ENCODE measurements at regions not wholly inside any gene's neighbourhood (a gene's known extent, or its start where the extent isn't known, plus 50 kb on each side); places are given as distances from the start of the nearest gene placed in this dataset.

DNA sequence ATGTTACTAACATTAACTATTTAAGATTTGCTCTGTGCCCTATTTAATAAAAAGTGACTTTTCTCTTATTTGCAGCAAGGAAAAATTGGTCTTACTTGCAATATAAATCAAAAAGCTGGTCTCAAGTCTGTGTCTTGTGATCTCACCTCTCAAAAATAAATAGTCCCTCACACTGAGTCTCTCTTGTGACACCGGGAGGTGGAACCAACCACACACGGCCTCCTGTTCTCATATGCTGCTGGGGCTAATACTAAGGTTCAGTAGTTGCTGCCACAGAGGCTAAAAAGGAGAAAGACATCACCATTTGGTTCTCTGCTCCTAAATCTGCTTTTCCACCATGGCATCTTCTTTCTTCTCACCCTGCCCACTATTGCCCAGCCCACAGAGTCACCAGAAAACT is 175.8 kb upstream of the FTMT start:
- Histone ChIP-seq H3K4me3 (ENCODE audit: low read depth in 1 of 2, low read length in 2 of 2) (no peak overlapping the region), H3K9me3 (ENCODE audit: control insufficient read depth in 1 of 2, low read length in 2 of 2) (peaks cover 0 to 3% of the 10 kb centered on the region in 2 donors), H3K4me1 (ENCODE audit: control insufficient read depth in 1 of 2, insufficient read depth in 2 of 2, low read length in 2 of 2) (no peaks in the 10 kb centered on the region), H3K27ac (ENCODE audit: low read length) (no peak overlapping the region), H3K36me3 (ENCODE audit: control insufficient read depth in 1 of 2, insufficient read depth in 2 of 2, low read length in 2 of 2) (no peaks in the 10 kb centered on the region), H3K27me3 (ENCODE audit: low read depth, low read length) (no peaks in the 10 kb centered on the region)

DNA sequence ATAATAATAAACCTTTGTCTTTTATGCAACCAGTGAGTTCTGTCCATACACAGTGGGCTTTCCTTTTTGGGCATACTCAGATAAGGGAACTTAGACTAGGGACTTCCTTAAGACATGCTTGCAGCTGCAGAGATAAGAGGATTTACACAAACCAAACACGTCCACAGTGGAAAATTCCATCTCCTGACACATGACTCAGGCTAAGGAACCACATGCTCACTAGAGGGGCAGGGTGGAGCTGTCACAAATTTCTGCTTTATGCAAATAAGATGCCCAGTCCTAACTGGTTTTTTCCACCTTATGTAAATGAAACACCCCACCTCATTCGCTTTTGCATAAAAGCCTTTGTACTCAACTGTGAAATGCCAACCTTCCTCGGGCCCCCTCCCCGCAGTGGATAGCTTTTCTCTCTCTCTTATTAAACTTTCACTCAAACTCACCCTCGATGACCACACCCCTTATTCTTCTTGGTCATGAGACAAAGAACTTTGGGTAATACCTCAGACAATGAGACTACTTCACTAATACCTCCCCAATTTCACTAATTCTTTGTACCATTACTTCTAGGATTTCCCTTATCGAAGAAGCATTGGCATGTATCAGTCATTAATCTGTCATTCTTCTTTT is 170.3 kb upstream of the FTMT start:
- no peak overlapping the region for H3K27ac ChIP-seq (ENCODE audit: low read length)
- peaks cover 0 to 8% of the 10 kb centered on the region in 2 donors for H3K9me3 ChIP-seq (ENCODE audit: control insufficient read depth in 1 of 2, low read length in 2 of 2)
- H3K4me1 ChIP-seq (ENCODE audit: control insufficient read depth in 1 of 2, insufficient read depth in 2 of 2, low read length in 2 of 2): no peaks in the 10 kb centered on the region
- no peaks in the 10 kb centered on the region for H3K36me3 ChIP-seq (ENCODE audit: control insufficient read depth in 1 of 2, insufficient read depth in 2 of 2, low read length in 2 of 2)
- no peak overlapping the region for H3K4me3 ChIP-seq (ENCODE audit: low read depth in 1 of 2, low read length in 2 of 2)
- no peaks in the 10 kb centered on the region for H3K27me3 ChIP-seq (ENCODE audit: low read depth, low read length)

GRCh38 chr5:121688126-121688525 is 163.6 kb upstream of the FTMT start:
- Histone ChIP-seq H3K4me1 (ENCODE audit: control insufficient read depth in 1 of 2, insufficient read depth in 2 of 2, low read length in 2 of 2) (no peaks in the 10 kb centered on the region), H3K4me3 (ENCODE audit: low read depth in 1 of 2, low read length in 2 of 2) (no peak overlapping the region), H3K36me3 (ENCODE audit: control insufficient read depth in 1 of 2, insufficient read depth in 2 of 2, low read length in 2 of 2) (no peaks in the 10 kb centered on the region), H3K27ac (ENCODE audit: low read length) (no peak overlapping the region), H3K27me3 (ENCODE audit: low read depth, low read length) (no peaks in the 10 kb centered on the region), H3K9me3 (ENCODE audit: control insufficient read depth in 1 of 2, low read length in 2 of 2) (no peaks in the 10 kb centered on the region)

GRCh38 chr5:121688781-121689180 is 162.9 kb upstream of the FTMT start:
- no peaks in the 10 kb centered on the region for H3K9me3 ChIP-seq (ENCODE audit: control insufficient read depth in 1 of 2, low read length in 2 of 2)
- H3K4me3 ChIP-seq (ENCODE audit: low read depth in 1 of 2, low read length in 2 of 2): no peak overlapping the region
- no peak overlapping the region for H3K27ac ChIP-seq (ENCODE audit: low read length)

GRCh38 chr5:121691478-121691877 is 160.2 kb upstream of the FTMT start:
- H3K27ac ChIP-seq (ENCODE audit: low read length): no peak overlapping the region
- H3K4me1 ChIP-seq (ENCODE audit: control insufficient read depth in 1 of 2, insufficient read depth in 2 of 2, low read length in 2 of 2): no peaks in the 10 kb centered on the region
- H3K9me3 ChIP-seq (ENCODE audit: control insufficient read depth in 1 of 2, low read length in 2 of 2): no peaks in the 10 kb centered on the region
- H3K36me3 ChIP-seq (ENCODE audit: control insufficient read depth in 1 of 2, insufficient read depth in 2 of 2, low read length in 2 of 2): no peaks in the 10 kb centered on the region
- H3K27me3 ChIP-seq (ENCODE audit: low read depth, low read length): no peaks in the 10 kb centered on the region
- H3K4me3 ChIP-seq (ENCODE audit: low read depth in 1 of 2, low read length in 2 of 2): no peak overlapping the region

More at GRCh38 chr5:121688781-121689180, 162.9 kb upstream of the FTMT start:
- no peaks in the 10 kb centered on the region for H3K36me3 ChIP-seq (ENCODE audit: control insufficient read depth in 1 of 2, insufficient read depth in 2 of 2, low read length in 2 of 2)
- H3K27me3 ChIP-seq (ENCODE audit: low read depth, low read length): no peaks in the 10 kb centered on the region
- no peaks in the 10 kb centered on the region for H3K4me1 ChIP-seq (ENCODE audit: control insufficient read depth in 1 of 2, insufficient read depth in 2 of 2, low read length in 2 of 2)

DNA sequence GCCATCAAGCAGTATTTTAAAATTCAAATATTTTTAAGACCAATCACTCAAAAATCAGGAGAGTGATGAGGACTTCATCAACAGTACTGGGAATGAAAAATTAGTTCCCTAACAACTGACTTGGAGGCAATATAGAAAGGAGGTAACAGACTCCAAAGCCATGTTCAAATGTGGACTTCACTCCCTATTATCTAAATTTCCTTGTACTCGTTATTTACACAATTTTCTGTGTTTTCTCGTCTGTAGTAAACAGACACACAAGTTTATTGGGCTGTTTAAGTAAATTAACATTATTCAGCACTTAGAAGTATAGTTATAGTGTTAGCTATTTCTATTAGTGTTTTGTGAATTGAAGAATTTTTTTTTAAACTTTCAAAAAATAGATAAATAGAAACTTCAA is 159.5 kb upstream of the FTMT start:
- H3K27me3 ChIP-seq (ENCODE audit: low read depth, low read length): no peaks in the 10 kb centered on the region
- no peaks in the 10 kb centered on the region for H3K36me3 ChIP-seq (ENCODE audit: control insufficient read depth in 1 of 2, insufficient read depth in 2 of 2, low read length in 2 of 2)
- H3K27ac ChIP-seq (ENCODE audit: low read length): no peak overlapping the region
- H3K9me3 ChIP-seq (ENCODE audit: control insufficient read depth in 1 of 2, low read length in 2 of 2): no peaks in the 10 kb centered on the region
- no peak overlapping the region for H3K4me3 ChIP-seq (ENCODE audit: low read depth in 1 of 2, low read length in 2 of 2)
- no peaks in the 10 kb centered on the region for H3K4me1 ChIP-seq (ENCODE audit: control insufficient read depth in 1 of 2, insufficient read depth in 2 of 2, low read length in 2 of 2)

DNA sequence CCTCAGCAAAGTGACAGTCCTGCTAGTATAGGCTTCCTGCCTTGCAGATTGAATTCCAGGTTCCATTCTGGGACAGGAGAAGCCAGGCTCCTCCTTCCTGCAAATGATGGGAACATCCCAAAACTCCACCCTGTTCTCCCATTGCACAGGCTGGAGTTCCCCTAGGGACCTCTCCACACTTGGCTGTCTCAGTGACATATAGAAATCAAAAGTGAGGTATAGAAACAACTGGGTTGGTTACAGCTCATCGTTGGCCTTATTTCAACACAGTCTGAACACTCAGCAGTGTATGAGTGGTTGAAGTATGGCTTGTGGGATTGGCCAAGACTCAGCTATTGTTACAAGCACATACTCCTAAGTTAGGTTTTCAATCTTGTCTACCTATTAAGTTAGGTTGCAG is 157.8 kb upstream of the FTMT start:
- H3K27me3 ChIP-seq (ENCODE audit: low read depth, low read length): no peaks in the 10 kb centered on the region
- no peak overlapping the region for H3K27ac ChIP-seq (ENCODE audit: low read length)
- no peaks in the 10 kb centered on the region for H3K9me3 ChIP-seq (ENCODE audit: control insufficient read depth in 1 of 2, low read length in 2 of 2)
- H3K36me3 ChIP-seq (ENCODE audit: control insufficient read depth in 1 of 2, insufficient read depth in 2 of 2, low read length in 2 of 2): no peaks in the 10 kb centered on the region
- H3K4me3 ChIP-seq (ENCODE audit: low read depth in 1 of 2, low read length in 2 of 2): no peak overlapping the region
- no peaks in the 10 kb centered on the region for H3K4me1 ChIP-seq (ENCODE audit: control insufficient read depth in 1 of 2, insufficient read depth in 2 of 2, low read length in 2 of 2)

DNA sequence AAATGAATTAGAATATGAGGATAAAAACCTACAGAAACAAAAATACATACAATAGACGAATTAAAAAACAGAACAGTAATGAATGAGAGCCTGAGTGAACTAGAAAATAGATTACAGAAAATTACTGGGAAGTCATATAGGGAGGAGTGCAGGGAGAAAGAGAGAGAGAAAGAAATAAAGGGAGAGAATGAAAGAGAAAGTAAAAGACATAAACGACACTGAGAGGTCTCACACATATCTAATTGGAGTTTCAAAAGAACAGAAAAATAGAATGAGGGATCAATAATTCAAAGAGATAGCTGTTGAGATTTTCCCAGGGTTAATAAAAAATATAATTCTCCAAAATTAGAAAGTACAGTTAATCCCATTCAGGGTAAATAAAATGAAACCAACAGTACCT is 156.4 kb upstream of the FTMT start:
- no peaks in the 10 kb centered on the region for H3K9me3 ChIP-seq (ENCODE audit: control insufficient read depth in 1 of 2, low read length in 2 of 2)
- no peak overlapping the region for H3K4me3 ChIP-seq (ENCODE audit: low read depth in 1 of 2, low read length in 2 of 2)
- no peaks in the 10 kb centered on the region for H3K4me1 ChIP-seq (ENCODE audit: control insufficient read depth in 1 of 2, insufficient read depth in 2 of 2, low read length in 2 of 2)
- no peaks in the 10 kb centered on the region for H3K36me3 ChIP-seq (ENCODE audit: control insufficient read depth in 1 of 2, insufficient read depth in 2 of 2, low read length in 2 of 2)
- H3K27ac ChIP-seq (ENCODE audit: low read length): no peak overlapping the region
- H3K27me3 ChIP-seq (ENCODE audit: low read depth, low read length): no peaks in the 10 kb centered on the region

DNA sequence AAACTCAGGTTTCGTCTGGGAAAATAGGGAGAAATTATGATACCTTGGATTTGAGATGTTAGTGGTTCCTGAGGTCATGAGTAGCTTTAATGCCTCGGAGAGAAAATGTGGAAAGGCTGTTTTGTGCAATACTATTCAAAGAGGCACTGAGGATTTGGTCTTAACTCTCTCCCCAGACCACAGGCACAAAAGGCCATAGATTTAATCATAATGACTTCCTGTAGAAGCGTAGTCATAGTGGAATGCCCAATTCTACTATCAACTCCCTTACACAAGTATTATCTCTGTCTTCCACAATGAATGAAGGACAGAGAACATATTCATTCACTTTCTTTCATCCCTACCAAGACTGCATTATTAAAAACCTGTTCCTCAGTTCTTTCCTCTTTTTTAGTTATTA is 153.0 kb upstream of the FTMT start:
- Histone ChIP-seq H3K4me1 (ENCODE audit: control insufficient read depth in 1 of 2, insufficient read depth in 2 of 2, low read length in 2 of 2) (no peaks in the 10 kb centered on the region), H3K27me3 (ENCODE audit: low read depth, low read length) (no peaks in the 10 kb centered on the region), H3K9me3 (ENCODE audit: control insufficient read depth in 1 of 2, low read length in 2 of 2) (no peaks in the 10 kb centered on the region), H3K36me3 (ENCODE audit: control insufficient read depth in 1 of 2, insufficient read depth in 2 of 2, low read length in 2 of 2) (no peaks in the 10 kb centered on the region), H3K27ac (ENCODE audit: low read length) (no peak overlapping the region), H3K4me3 (ENCODE audit: low read depth in 1 of 2, low read length in 2 of 2) (no peak overlapping the region)

DNA sequence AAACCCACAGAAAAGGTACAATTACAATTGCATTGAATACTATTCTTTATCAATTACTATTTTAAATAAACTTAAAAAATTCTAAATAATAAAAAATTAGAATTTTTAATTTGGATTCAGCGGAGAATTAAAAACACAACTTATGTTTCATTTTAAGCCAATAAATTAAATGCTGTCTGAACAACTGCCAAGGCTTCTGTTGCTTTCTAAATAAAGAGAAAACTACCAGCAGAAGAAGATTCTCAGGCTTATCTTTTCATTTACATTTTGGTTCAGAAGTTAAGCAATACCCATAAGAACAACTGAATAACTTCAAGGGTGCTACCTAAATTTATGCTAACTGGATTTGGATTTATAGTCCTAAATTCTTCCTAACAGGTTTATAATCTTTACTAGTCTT is 150.0 kb upstream of the FTMT start:
- Histone ChIP-seq H3K27ac (ENCODE audit: low read length) (no peak overlapping the region), H3K9me3 (ENCODE audit: control insufficient read depth in 1 of 2, low read length in 2 of 2) (no peaks in the 10 kb centered on the region), H3K27me3 (ENCODE audit: low read depth, low read length) (no peaks in the 10 kb centered on the region), H3K4me1 (ENCODE audit: control insufficient read depth in 1 of 2, insufficient read depth in 2 of 2, low read length in 2 of 2) (no peaks in the 10 kb centered on the region), H3K36me3 (ENCODE audit: control insufficient read depth in 1 of 2, insufficient read depth in 2 of 2, low read length in 2 of 2) (no peaks in the 10 kb centered on the region), H3K4me3 (ENCODE audit: low read depth in 1 of 2, low read length in 2 of 2) (no peak overlapping the region)

DNA sequence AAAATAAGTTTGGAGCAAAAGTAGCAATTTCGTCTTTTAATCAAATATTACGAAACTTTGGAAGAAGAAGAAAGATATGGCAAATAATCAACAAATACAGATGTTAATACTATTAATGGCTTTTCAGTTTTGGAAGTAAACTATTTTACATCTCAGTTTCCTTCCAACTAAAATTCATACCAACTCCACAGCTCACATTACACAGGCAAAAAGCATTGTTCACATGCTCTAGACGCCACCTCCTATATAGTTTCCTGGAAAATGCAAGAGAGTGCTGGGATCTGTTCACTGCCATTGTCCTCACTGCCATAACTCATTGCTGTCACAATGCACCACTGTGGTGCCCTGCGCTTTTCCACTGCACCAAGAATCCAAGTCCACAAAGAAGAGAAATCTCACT is 149.0 kb upstream of the FTMT start:
- Histone ChIP-seq H3K27me3 (ENCODE audit: low read depth, low read length) (no peaks in the 10 kb centered on the region), H3K36me3 (ENCODE audit: control insufficient read depth in 1 of 2, insufficient read depth in 2 of 2, low read length in 2 of 2) (no peaks in the 10 kb centered on the region), H3K27ac (ENCODE audit: low read length) (no peak overlapping the region), H3K4me1 (ENCODE audit: control insufficient read depth in 1 of 2, insufficient read depth in 2 of 2, low read length in 2 of 2) (no peaks in the 10 kb centered on the region), H3K4me3 (ENCODE audit: low read depth in 1 of 2, low read length in 2 of 2) (no peak overlapping the region), H3K9me3 (ENCODE audit: control insufficient read depth in 1 of 2, low read length in 2 of 2) (no peaks in the 10 kb centered on the region)

DNA sequence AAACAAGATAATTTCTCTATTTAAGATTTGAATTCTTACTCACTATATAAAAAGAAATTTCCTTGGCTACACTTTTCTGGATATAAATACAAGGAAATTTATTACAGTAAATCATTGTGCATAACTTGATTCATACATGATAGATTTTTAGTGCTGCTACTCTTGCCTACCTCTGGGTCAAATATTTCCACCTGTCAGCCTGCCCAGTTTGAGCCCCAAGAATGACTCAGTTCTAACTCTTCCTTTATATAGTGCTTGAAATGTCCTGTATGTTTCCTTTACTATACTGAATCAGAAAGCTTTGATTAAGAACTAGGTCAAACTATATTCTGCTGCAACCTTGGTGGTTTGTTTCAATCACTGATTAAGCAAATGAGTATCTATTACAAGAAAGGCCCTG is 147.4 kb upstream of the FTMT start:
- Histone ChIP-seq H3K4me1 (ENCODE audit: control insufficient read depth in 1 of 2, insufficient read depth in 2 of 2, low read length in 2 of 2) (no peaks in the 10 kb centered on the region), H3K4me3 (ENCODE audit: low read depth in 1 of 2, low read length in 2 of 2) (no peak overlapping the region), H3K36me3 (ENCODE audit: control insufficient read depth in 1 of 2, insufficient read depth in 2 of 2, low read length in 2 of 2) (no peaks in the 10 kb centered on the region), H3K27ac (ENCODE audit: low read length) (no peak overlapping the region), H3K27me3 (ENCODE audit: low read depth, low read length) (no peaks in the 10 kb centered on the region), H3K9me3 (ENCODE audit: control insufficient read depth in 1 of 2, low read length in 2 of 2) (no peaks in the 10 kb centered on the region)
